ENCODE measurements at regions not wholly inside any gene's neighbourhood (a gene's known extent, or its start where the extent isn't known, plus 50 kb on each side); places are given as distances from the start of the nearest gene placed in this dataset.

DNA sequence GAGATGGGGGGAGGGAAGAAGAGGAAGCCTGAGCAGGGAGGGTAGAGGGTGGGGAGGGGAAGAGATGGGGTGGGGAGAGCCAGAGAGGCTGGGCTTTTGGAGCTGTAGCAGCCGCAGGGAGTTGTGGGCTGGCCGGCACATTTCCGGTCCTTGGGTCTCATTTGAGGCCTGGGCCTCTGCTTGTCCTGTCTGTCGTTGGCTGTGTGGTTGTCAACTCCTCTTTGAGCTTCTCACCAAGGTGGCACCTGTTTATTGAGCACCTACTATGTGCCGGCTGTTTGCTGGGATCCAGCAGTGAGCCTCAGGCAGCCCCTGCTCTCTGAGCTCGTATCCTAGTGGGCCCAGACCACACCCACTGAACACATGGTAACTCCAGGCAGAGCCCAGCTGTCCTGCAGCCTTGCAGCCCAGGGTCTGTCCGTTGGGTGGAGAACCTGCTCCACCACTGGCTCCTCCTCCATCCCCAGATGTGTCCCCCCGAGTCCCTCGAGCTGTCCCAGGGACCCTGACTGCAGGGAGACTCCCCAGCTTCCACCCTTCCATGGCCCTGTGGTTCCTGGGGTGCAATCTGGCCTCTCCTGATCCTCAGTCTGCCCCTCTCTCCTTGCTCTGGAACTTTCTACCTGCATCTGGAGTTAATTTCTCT, 164.9 kb downstream of the IRF8 start:
- Histone ChIP-seq H3F3A (ENCODE audit: low read length, unreplicated experiment) (no peaks in the 10 kb centered on the region), H3K27ac (ENCODE audit: low read length) (no peak overlapping the region), H3K4me1 (ENCODE audit: insufficient read depth, low read length) (no peaks in the 10 kb centered on the region), H3K4me3 (ENCODE audit: low read length) (no peak overlapping the region), H2AFZ (ENCODE audit: low read length) (no peak overlapping the region), H3K9ac (ENCODE audit: low read length) (no peak overlapping the region), H3K4me2 (ENCODE audit: low read length) (no peak overlapping the region), H3K36me3 (ENCODE audit: low read depth, low read length) (no peaks in the 10 kb centered on the region), H4K20me1 (ENCODE audit: low read length) (no peaks in the 10 kb centered on the region), H3K27me3 (ENCODE audit: low read length) (peaks cover 44% of the 10 kb centered on the region), H3K79me2 (ENCODE audit: low read length) (no peaks in the 10 kb centered on the region), H3K9me3 (ENCODE audit: low read length) (no peaks in the 10 kb centered on the region), H3K9me2 (replicated peaks; ENCODE audit: low read length) (no peaks in the 10 kb centered on the region)
- no TSS peak for BruUV-seq (replicated peaks)
- ChIA-PET POLR2A (ENCODE audit: unreplicated experiment) (no interaction called here), CTCF (no interaction called here)
- no peak for DNase-seq
- intact Hi-C loops (cut with micrococcal nuclease), result no loop called here
- ATAC-seq, result no peak
- TF ChIP-seq, protein P1, sequence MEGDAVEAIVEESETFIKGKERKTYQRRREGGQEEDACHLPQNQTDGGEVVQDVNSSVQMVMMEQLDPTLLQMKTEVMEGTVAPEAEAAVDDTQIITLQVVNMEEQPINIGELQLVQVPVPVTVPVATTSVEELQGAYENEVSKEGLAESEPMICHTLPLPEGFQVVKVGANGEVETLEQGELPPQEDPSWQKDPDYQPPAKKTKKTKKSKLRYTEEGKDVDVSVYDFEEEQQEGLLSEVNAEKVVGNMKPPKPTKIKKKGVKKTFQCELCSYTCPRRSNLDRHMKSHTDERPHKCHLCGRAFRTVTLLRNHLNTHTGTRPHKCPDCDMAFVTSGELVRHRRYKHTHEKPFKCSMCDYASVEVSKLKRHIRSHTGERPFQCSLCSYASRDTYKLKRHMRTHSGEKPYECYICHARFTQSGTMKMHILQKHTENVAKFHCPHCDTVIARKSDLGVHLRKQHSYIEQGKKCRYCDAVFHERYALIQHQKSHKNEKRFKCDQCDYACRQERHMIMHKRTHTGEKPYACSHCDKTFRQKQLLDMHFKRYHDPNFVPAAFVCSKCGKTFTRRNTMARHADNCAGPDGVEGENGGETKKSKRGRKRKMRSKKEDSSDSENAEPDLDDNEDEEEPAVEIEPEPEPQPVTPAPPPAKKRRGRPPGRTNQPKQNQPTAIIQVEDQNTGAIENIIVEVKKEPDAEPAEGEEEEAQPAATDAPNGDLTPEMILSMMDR (conservative IDR thresholded peaks at IDR 0.05; ENCODE audit: low read depth, low read length), result no peak
- no peak for TF ChIP-seq EZH2 (IDR thresholded peaks at IDR 0.05; ENCODE audit: low read length, unreplicated experiment)
- no peak for TF ChIP-seq EZH2phosphoT487 (IDR thresholded peaks at IDR 0.05; ENCODE audit: borderline replicate concordance, low read length)

DNA sequence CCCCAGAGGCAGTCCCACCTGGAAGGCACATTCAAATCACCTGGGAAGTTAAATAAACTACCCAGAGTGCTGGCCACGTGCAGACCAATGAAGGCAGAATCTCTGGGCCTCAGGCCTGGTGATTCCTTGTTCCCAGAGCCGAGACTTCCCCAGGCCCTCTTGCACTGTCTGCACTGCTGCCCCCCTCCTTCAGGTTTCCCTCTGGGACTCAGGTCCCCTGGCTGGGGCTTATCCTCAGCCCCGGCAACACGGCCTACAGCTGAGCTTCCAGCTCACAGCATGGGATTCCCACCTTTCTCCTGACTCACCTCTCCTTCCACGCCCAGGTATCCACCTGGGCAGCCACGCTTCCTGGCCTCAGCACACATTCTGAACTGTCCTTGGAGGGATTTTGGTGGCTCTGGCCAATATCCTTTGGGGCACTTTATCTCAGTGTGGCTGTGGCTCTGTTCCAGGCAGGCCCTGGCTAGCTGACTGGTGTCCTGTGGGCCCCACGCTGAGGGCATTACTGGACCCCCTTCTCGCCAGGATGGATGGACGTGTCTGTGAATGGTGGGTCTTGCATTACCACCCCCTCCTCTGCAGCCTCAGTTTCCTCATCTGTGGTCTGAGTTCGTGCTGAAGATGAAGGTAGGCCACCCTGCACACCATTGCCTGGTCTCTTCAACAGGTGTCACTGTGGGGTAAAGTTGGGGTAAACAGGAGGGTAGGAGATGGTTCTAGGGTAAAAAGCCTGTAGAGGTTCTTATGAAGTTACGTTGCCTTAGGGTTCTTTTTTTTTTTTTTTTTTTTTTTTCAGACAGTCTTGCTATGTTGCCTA, 165.7 kb downstream of the IRF8 start:
- Histone ChIP-seq H3K36me3 (ENCODE audit: low read depth, low read length) (no peaks in the 10 kb centered on the region), H3K79me2 (ENCODE audit: low read length) (no peaks in the 10 kb centered on the region), H3K4me3 (ENCODE audit: low read length) (no peak overlapping the region), H3K9me3 (ENCODE audit: low read length) (no peaks in the 10 kb centered on the region), H2AFZ (ENCODE audit: low read length) (no peak overlapping the region), H3K4me2 (ENCODE audit: low read length) (no peak overlapping the region), H3K9ac (ENCODE audit: low read length) (no peak overlapping the region), H3K9me2 (replicated peaks; ENCODE audit: low read length) (no peaks in the 10 kb centered on the region), H3K27me3 (ENCODE audit: low read length) (peaks cover 39% of the 10 kb centered on the region), H3K4me1 (ENCODE audit: insufficient read depth, low read length) (no peaks in the 10 kb centered on the region), H4K20me1 (ENCODE audit: low read length) (no peaks in the 10 kb centered on the region), H3K27ac (ENCODE audit: low read length) (no peak overlapping the region), H3F3A (ENCODE audit: low read length, unreplicated experiment) (no peaks in the 10 kb centered on the region)
- TF ChIP-seq, protein P1 (conservative IDR thresholded peaks at IDR 0.05; ENCODE audit: low read depth, low read length), result no peak
- TF ChIP-seq EZH2 (IDR thresholded peaks at IDR 0.05; ENCODE audit: low read length, unreplicated experiment) (no peak), EZH2phosphoT487 (IDR thresholded peaks at IDR 0.05; ENCODE audit: borderline replicate concordance, low read length) (no peak)
- CTCF ChIA-PET, result no interaction called here
- DNase-seq, result no peak
- intact Hi-C loops (cut with micrococcal nuclease), result no loop called here
- POLR2A ChIA-PET (ENCODE audit: unreplicated experiment), result no interaction called here
- BruUV-seq (replicated peaks), result no TSS peak
- no peak for ATAC-seq

- CTCF ChIA-PET, result no interaction called here
- intact Hi-C loops (cut with micrococcal nuclease), result no loop called here
These were observed 166.7 kb downstream of the IRF8 start for GRCh38 chr16:86065711-86066110.

More at GRCh38 chr16:86065711-86066110, 166.7 kb downstream of the IRF8 start:
- no peak for ATAC-seq
- Histone ChIP-seq H3K9ac (ENCODE audit: low read length) (no peak overlapping the region), H2AFZ (ENCODE audit: low read length) (no peak overlapping the region), H4K20me1 (ENCODE audit: low read length) (no peaks in the 10 kb centered on the region), H3K36me3 (ENCODE audit: low read depth, low read length) (no peaks in the 10 kb centered on the region), H3K27ac (ENCODE audit: low read length) (no peak overlapping the region), H3K4me1 (ENCODE audit: insufficient read depth, low read length) (no peaks in the 10 kb centered on the region), H3K9me2 (replicated peaks; ENCODE audit: low read length) (no peaks in the 10 kb centered on the region), H3K27me3 (ENCODE audit: low read length) (peaks cover 34% of the 10 kb centered on the region), H3K79me2 (ENCODE audit: low read length) (no peaks in the 10 kb centered on the region), H3K4me3 (ENCODE audit: low read length) (no peak overlapping the region), H3K9me3 (ENCODE audit: low read length) (no peaks in the 10 kb centered on the region), H3K4me2 (ENCODE audit: low read length) (no peak overlapping the region), H3F3A (ENCODE audit: low read length, unreplicated experiment) (no peaks in the 10 kb centered on the region)
- no TSS peak for BruUV-seq (replicated peaks)
- POLR2A ChIA-PET (ENCODE audit: unreplicated experiment), result no interaction called here
- TF ChIP-seq EZH2 (IDR thresholded peaks at IDR 0.05; ENCODE audit: low read length, unreplicated experiment), result no peak
- TF ChIP-seq, protein P1 (conservative IDR thresholded peaks at IDR 0.05; ENCODE audit: low read depth, low read length), result no peak
- no peak for TF ChIP-seq EZH2phosphoT487 (IDR thresholded peaks at IDR 0.05; ENCODE audit: borderline replicate concordance, low read length)
- DNase-seq, result no peak

All from PC-3 (cell line).